Glomerular endothelial cell (primary cell): ENCODE measurements at regions not wholly inside any gene's neighbourhood (a gene's known extent, or its start where the extent isn't known, plus 50 kb on each side); places are given as distances from the start of the nearest gene placed in this dataset.

ENCODE experiments used
- DNase-seq: peaks from one replicate; pipeline ENCODE4 v3.0.0-alpha.2; 2011; ENCODE audit warnings: low read depth, low spot score; ENCODE audit errors: extremely low read depth

GRCh38 chr3:177824190-177824786, 627.0 kb upstream of the TBL1XR1 start:
- DNase-seq: no peak

- no peak for DNase-seq
Measured at GRCh38 chr3:177824841-177825240, 627.6 kb upstream of the TBL1XR1 start.

- DNase-seq: no peak
Measured at GRCh38 chr3:177826253-177826652, 629.0 kb upstream of the TBL1XR1 start.

- no peak for DNase-seq
Measured at GRCh38 chr3:177827511-177828207, 630.4 kb upstream of the TBL1XR1 start.

- no peak for DNase-seq
Measured at GRCh38 chr3:177828208-177828565, 630.9 kb upstream of the TBL1XR1 start.

- DNase-seq: no peak
Measured at GRCh38 chr3:177830411-177830849, 633.1 kb upstream of the TBL1XR1 start.

GRCh38 chr3:177831361-177831760, 634.1 kb upstream of the TBL1XR1 start:
- DNase-seq: no peak

- DNase-seq: no peak
Measured at GRCh38 chr3:177832880-177833279, 635.6 kb upstream of the TBL1XR1 start.

GRCh38 chr3:177833332-177833731, 636.0 kb upstream of the TBL1XR1 start:
- DNase-seq: no peak

GRCh38 chr3:177835008-177835407, 637.7 kb upstream of the TBL1XR1 start:
- DNase-seq: no peak

- no peak for DNase-seq
Measured at GRCh38 chr3:177835917-177836316, 638.6 kb upstream of the TBL1XR1 start.

- DNase-seq: no peak
Measured at GRCh38 chr3:177836671-177837070, 639.4 kb upstream of the TBL1XR1 start.

GRCh38 chr3:177837951-177838655, 640.8 kb upstream of the TBL1XR1 start:
- no peak for DNase-seq

GRCh38 chr3:177838766-177839350, 641.6 kb upstream of the TBL1XR1 start:
- no peak for DNase-seq

GRCh38 chr3:177842302-177842701, 645.0 kb upstream of the TBL1XR1 start:
- no peak for DNase-seq

- no peak for DNase-seq
Measured at GRCh38 chr3:177842743-177843734, 645.8 kb upstream of the TBL1XR1 start.

GRCh38 chr3:177852001-177852807, 654.9 kb upstream of the TBL1XR1 start:
- DNase-seq: no peak

- no peak for DNase-seq
Measured at GRCh38 chr3:177855021-177855420, 657.7 kb upstream of the TBL1XR1 start.

GRCh38 chr3:177860184-177860583, 662.9 kb upstream of the TBL1XR1 start:
- DNase-seq: no peak
